Stromal cell of bone marrow (primary cell): ENCODE measurements at regions not wholly inside any gene's neighbourhood (a gene's known extent, or its start where the extent isn't known, plus 50 kb on each side); places are given as distances from the start of the nearest gene placed in this dataset.
A peak's percentile ranks its signal among the peaks of the same experiment; 100 is the strongest.

Experiments
- DNase-seq: peaks from one replicate; pipeline ENCODE4 v3.0.0-alpha.2; 2012; ENCODE audit warnings: low read depth

- DNase-seq, result no peak
Observed at GRCh38 chr5:128591598-128592455, 53.8 kb upstream of the FBN2 start.

- DNase-seq, result peak; percentile 5
Observed at GRCh38 chr5:128596071-128596470, 58.0 kb upstream of the FBN2 start.

GRCh38 chr5:128597156-128597555, 59.1 kb upstream of the FBN2 start:
- no peak for DNase-seq

- DNase-seq, result no peak
Observed at GRCh38 chr5:128613128-128613527, 75.1 kb upstream of the FBN2 start.

- no peak for DNase-seq
Observed at GRCh38 chr5:128613766-128614165, 75.7 kb upstream of the FBN2 start.

GRCh38 chr5:128615578-128615977, 77.5 kb upstream of the FBN2 start:
- no peak for DNase-seq

- no peak for DNase-seq
Observed at GRCh38 chr5:128626536-128627090, 88.6 kb upstream of the FBN2 start.

- DNase-seq, result no peak
Observed at GRCh38 chr5:128627939-128628338, 89.9 kb upstream of the FBN2 start.

GRCh38 chr5:128629157-128629556, 91.1 kb upstream of the FBN2 start:
- DNase-seq, result no peak

- DNase-seq, result no peak
Observed at GRCh38 chr5:128630121-128630520, 92.1 kb upstream of the FBN2 start.

GRCh38 chr5:128631771-128632170, 93.7 kb upstream of the FBN2 start:
- DNase-seq, result no peak

- DNase-seq, result no peak
Observed at GRCh38 chr5:128632264-128632663, 94.2 kb upstream of the FBN2 start.

GRCh38 chr5:128633901-128634300, 95.9 kb upstream of the FBN2 start:
- DNase-seq, result no peak

- no peak for DNase-seq
Observed at GRCh38 chr5:128635379-128635778, 97.3 kb upstream of the FBN2 start.

- no peak for DNase-seq
Observed at GRCh38 chr5:128636361-128636760, 98.3 kb upstream of the FBN2 start.

- DNase-seq, result peak; percentile 72
Observed at GRCh38 chr5:128637031-128637430, 99.0 kb upstream of the FBN2 start.

GRCh38 chr5:128641861-128642260, 103.8 kb upstream of the FBN2 start:
- DNase-seq, result no peak

- no peak for DNase-seq
Observed at GRCh38 chr5:128644863-128645262, 106.8 kb upstream of the FBN2 start.

- no peak for DNase-seq
Observed at GRCh38 chr5:128645581-128645980, 107.5 kb upstream of the FBN2 start.

GRCh38 chr5:128646176-128646575, 108.1 kb upstream of the FBN2 start:
- no peak for DNase-seq

GRCh38 chr5:128649192-128649591, 111.1 kb upstream of the FBN2 start:
- DNase-seq, result no peak

- DNase-seq, result no peak
Observed at GRCh38 chr5:128662997-128663396, 125.0 kb upstream of the FBN2 start.

- DNase-seq, result no peak
Observed at GRCh38 chr5:128665747-128666355, 127.8 kb upstream of the FBN2 start.
